ENCODE measurements at regions not wholly inside any gene's neighbourhood (a gene's known extent, or its start where the extent isn't known, plus 50 kb on each side); places are given as distances from the start of the nearest gene placed in this dataset.

DNA sequence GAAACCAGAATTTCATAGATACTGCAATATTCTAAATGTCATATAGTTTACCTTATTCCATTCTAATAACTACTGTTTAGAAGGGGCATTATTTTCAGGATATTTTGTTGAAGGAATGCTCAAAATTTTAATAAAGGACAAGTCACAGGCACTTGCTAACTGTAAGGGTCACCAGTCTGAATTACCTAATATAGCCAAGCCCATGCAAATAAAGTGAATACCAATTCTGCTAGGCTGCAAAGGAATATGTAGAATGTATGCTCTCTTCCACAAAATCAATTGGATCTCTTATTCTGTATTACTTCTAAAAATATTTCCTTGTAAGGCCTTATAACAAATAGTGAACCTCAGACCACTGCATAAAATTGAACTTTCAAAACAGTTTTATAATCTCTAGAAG is 52.3 kb upstream of the FAT4 start:
- Histone ChIP-seq H3K36me3 (ENCODE audit: control insufficient read depth, insufficient read depth, low read length) (no peaks in the 10 kb centered on the region), H3K27me3 (ENCODE audit: control insufficient read depth, insufficient read depth, low read length) (no peaks in the 10 kb centered on the region), H3K4me3 (ENCODE audit: low read depth, low read length) (no peak overlapping the region)
- no peak for DNase-seq (ENCODE audit: low read depth)
- TF ChIP-seq, protein P1, sequence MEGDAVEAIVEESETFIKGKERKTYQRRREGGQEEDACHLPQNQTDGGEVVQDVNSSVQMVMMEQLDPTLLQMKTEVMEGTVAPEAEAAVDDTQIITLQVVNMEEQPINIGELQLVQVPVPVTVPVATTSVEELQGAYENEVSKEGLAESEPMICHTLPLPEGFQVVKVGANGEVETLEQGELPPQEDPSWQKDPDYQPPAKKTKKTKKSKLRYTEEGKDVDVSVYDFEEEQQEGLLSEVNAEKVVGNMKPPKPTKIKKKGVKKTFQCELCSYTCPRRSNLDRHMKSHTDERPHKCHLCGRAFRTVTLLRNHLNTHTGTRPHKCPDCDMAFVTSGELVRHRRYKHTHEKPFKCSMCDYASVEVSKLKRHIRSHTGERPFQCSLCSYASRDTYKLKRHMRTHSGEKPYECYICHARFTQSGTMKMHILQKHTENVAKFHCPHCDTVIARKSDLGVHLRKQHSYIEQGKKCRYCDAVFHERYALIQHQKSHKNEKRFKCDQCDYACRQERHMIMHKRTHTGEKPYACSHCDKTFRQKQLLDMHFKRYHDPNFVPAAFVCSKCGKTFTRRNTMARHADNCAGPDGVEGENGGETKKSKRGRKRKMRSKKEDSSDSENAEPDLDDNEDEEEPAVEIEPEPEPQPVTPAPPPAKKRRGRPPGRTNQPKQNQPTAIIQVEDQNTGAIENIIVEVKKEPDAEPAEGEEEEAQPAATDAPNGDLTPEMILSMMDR (IDR thresholded peaks at IDR 0.05; ENCODE audit: insufficient read depth, low read length, severe bottlenecking): no peak
- FAIRE-seq: no peak

DNA sequence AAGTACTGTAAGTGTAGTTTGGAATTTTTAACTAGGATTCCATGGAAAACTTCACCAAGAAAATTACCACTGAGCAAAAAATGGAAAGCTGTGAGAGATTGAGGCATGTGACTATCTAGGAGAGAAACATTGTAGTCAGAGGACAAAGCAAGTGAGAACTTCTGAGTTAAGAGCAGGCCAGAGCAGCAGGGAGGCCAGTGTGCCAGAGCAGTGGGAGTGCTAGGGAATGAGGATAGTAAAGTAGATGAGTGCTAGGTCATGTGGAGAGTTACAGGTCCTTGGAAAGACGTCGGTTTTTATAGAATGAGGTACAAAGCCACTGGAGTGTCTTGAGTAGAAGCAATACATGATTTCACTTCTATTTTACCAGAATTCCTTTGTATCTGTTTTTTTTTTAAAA is 52.7 kb upstream of the FAT4 start:
- H3K27me3 ChIP-seq (ENCODE audit: control insufficient read depth, insufficient read depth, low read length): no peaks in the 10 kb centered on the region
- DNase-seq (ENCODE audit: low read depth) (no peak), FAIRE-seq (no peak)
- H3K36me3 ChIP-seq (ENCODE audit: control insufficient read depth, insufficient read depth, low read length): no peaks in the 10 kb centered on the region
- TF ChIP-seq, protein P1 (IDR thresholded peaks at IDR 0.05; ENCODE audit: insufficient read depth, low read length, severe bottlenecking): no peak
- no peak overlapping the region for H3K4me3 ChIP-seq (ENCODE audit: low read depth, low read length)

DNA sequence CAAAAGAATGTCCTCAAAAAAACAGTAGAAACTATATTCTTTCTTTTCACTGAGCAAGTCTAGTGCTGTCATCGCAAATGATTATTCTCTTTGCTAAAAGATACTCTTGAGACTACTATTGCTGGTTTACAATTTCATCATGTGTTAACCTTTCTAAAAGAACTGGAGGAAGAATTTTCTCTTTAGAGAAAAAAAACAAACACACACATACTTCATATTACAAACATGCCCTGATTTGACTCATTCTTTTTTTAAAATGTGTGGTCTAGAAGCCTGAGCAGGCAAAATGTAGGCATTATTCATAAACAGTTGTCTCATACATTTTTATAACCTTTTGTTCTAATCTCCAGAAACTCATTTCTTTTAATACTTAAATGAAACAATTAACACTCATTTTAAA is 60.6 kb upstream of the FAT4 start:
- no peaks in the 10 kb centered on the region for H3K36me3 ChIP-seq (ENCODE audit: control insufficient read depth, insufficient read depth, low read length)
- DNase-seq (ENCODE audit: low read depth) (peak; percentile 78), FAIRE-seq (no peak)
- TF ChIP-seq, protein P1 (IDR thresholded peaks at IDR 0.05; ENCODE audit: insufficient read depth, low read length, severe bottlenecking): no peak
- H3K4me3 ChIP-seq (ENCODE audit: low read depth, low read length): no peak overlapping the region
- H3K27me3 ChIP-seq (ENCODE audit: control insufficient read depth, insufficient read depth, low read length): no peaks in the 10 kb centered on the region

DNA sequence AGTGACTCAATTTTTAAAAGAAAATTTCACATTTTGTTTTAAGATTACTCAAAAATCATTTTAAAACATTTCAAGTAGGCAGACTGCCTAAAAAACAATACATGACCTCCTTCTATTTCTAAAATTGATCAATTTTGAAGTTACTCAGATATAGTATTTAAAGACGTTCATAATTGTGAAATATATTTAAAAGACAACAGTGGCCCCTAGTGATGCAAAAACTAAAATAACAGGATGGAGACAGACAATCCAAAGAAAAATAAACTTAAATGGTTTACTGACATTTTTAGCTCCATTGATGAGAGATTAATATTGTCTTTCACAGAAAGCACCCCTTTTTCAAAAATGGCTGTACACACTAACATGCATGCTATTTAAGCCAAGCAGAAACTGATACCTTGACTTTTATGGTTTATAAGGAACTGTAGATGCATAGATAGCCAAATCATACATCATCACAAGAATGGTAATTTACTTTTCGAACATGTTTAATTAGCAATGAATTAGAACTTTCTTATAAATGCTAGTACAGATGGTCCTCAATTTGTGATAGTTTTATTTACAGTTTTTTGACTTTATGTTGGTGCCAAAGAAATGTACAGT is 69.8 kb upstream of the FAT4 start:
- FAIRE-seq (no peak), DNase-seq (ENCODE audit: low read depth) (peak; percentile 44)

DNA sequence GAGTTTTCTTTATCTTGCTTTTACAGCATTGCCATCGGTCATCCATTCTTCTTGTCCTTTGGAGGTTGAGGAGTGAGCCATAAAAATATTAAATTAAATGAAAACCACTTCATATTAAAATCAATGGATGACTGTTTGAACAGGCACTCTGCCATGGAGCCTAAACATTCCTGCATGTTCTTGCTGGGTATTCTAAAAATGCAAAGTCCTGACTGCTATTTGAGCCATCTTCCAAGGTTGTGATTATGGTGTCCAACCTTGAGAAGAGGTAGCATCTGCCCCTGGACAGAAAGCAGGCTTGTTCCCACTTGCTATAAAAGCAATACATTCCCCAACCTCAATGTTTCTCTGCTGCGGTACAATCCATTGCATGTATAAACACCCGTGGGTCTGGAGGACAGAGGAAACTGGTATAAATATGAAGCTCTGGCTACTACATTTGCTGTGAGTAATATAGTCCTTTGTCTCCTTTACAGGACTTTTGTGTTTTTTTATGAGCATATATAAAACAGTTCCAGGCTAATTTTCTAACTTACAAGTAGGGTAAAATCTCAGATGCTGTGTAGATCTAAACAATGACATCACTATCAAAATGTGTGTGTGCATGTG is 70.9 kb upstream of the FAT4 start:
- FAIRE-seq (no peak), DNase-seq (ENCODE audit: low read depth) (peak; percentile 41)
- Histone ChIP-seq H3K36me3 (ENCODE audit: control insufficient read depth, insufficient read depth, low read length) (no peaks in the 10 kb centered on the region), H3K27me3 (ENCODE audit: control insufficient read depth, insufficient read depth, low read length) (no peaks in the 10 kb centered on the region), H3K4me3 (ENCODE audit: low read depth, low read length) (no peak overlapping the region)
- TF ChIP-seq, protein P1 (IDR thresholded peaks at IDR 0.05; ENCODE audit: insufficient read depth, low read length, severe bottlenecking): no peak

More for the DNA sequence above, 69.8 kb upstream of the FAT4 start:
- H3K4me3 ChIP-seq (ENCODE audit: low read depth, low read length): no peak overlapping the region
- no peaks in the 10 kb centered on the region for H3K27me3 ChIP-seq (ENCODE audit: control insufficient read depth, insufficient read depth, low read length)
- TF ChIP-seq, protein P1 (IDR thresholded peaks at IDR 0.05; ENCODE audit: insufficient read depth, low read length, severe bottlenecking): peak; percentile 27
- H3K36me3 ChIP-seq (ENCODE audit: control insufficient read depth, insufficient read depth, low read length): no peaks in the 10 kb centered on the region

DNA sequence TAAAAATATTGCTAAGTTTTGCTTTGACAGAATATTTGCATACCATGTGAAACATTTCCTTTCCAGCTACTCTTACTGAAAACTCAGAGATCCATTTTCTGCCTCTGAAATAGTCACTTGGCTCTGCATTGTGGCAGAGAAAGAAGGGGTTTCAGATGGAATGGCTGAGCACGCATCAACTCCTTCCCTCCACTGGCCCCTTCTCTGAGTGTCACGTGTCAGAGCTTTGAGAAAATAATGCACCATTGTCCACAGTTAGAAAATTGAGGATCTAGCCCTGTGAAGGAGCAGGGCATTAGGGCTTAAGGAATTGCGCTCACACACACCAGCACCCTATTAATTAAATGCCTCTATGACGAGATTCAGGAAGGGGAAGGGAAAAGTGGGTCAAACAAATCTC is 78.8 kb upstream of the FAT4 start:
- no peak for DNase-seq (ENCODE audit: low read depth)
- H3K27me3 ChIP-seq (ENCODE audit: control insufficient read depth, insufficient read depth, low read length): no peaks in the 10 kb centered on the region
- no peak for FAIRE-seq
- no peaks in the 10 kb centered on the region for H3K36me3 ChIP-seq (ENCODE audit: control insufficient read depth, insufficient read depth, low read length)
- TF ChIP-seq, protein P1 (IDR thresholded peaks at IDR 0.05; ENCODE audit: insufficient read depth, low read length, severe bottlenecking): no peak
- no peak overlapping the region for H3K4me3 ChIP-seq (ENCODE audit: low read depth, low read length)

Measured in bronchial epithelial cell (primary cell).